GM12891 (cell line): ENCODE measurements at regions not wholly inside any gene's neighbourhood (a gene's known extent, or its start where the extent isn't known, plus 50 kb on each side); places are given as distances from the start of the nearest gene placed in this dataset.

Experiments
- POLR2A ChIP-seq: IDR thresholded peaks from 2 replicates; pipeline ENCODE4 v1.6.1; 2011; ENCODE audit warnings: low read depth, low read length, control low read depth
- POLR2AphosphoS5 ChIP-seq: IDR thresholded peaks from 2 replicates; pipeline ENCODE4 v1.6.1; 2011; ENCODE audit warnings: low read depth, low read length, control low read depth
- POU2F2 ChIP-seq: IDR thresholded peaks from 2 replicates; pipeline ENCODE4 v1.6.1; 2011; ENCODE audit warnings: low read depth, mild to moderate bottlenecking, control low read depth, low read length, moderate library complexity

DNA sequence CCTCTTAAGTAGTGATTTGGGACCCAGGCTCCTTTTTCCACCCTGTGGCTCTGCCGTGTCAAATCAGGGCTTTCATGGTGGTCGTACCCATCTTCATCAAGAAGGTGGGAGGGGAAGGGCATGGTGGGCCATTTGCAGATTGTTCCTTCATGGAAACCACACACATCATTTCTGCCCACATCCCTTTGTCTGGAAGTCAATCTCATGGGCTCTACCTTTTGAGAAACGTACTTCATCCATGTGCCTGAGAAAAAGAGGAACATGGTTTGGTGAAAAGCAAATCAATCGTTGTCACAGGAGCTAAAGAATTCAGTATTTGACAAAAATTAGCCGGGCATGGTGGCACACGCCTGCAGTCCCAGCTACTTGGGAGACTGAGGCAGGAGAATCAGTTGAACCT is 233.4 kb downstream of the FOXO1 start:
- TF ChIP-seq POLR2A: no peak
- no peak for TF ChIP-seq POLR2AphosphoS5
- TF ChIP-seq POU2F2: no peak
